Fibroblast of skin of back (primary cell): ENCODE measurements at regions not wholly inside any gene's neighbourhood (a gene's known extent, or its start where the extent isn't known, plus 50 kb on each side); places are given as distances from the start of the nearest gene placed in this dataset.
"Not testable (repeated sequence)": the region's sequence is repeated elsewhere in the genome, so short reads cannot be mapped to it uniquely, and the experiment has no call there.

ENCODE experiments used
- DNase-seq: peaks from one replicate; pipeline ENCODE4 v3.0.0-alpha.2; 2013

- no peak for DNase-seq
Observed at GRCh38 chr18:64810354-64810753, 661.5 kb upstream of the LINC00305 start.

GRCh38 chr18:64809801-64810200, 660.9 kb upstream of the LINC00305 start:
- no peak for DNase-seq

GRCh38 chr18:64807560-64807959, 658.7 kb upstream of the LINC00305 start:
- no peak for DNase-seq

- DNase-seq: no peak
Observed at GRCh38 chr18:64806691-64807090, 657.8 kb upstream of the LINC00305 start.

GRCh38 chr18:64806232-64806631, 657.3 kb upstream of the LINC00305 start:
- no peak for DNase-seq

- DNase-seq: no peak
Observed at GRCh38 chr18:64803471-64803870, 654.6 kb upstream of the LINC00305 start.

- DNase-seq: no peak
Observed at GRCh38 chr18:64800151-64800550, 651.3 kb upstream of the LINC00305 start.

GRCh38 chr18:64799376-64799775, 650.5 kb upstream of the LINC00305 start:
- peak; percentile 12 for DNase-seq

GRCh38 chr18:64791236-64791635, 642.3 kb upstream of the LINC00305 start:
- DNase-seq: no peak

- no peak for DNase-seq
Observed at GRCh38 chr18:64785686-64786085, 636.8 kb upstream of the LINC00305 start.

- no peak for DNase-seq
Observed at GRCh38 chr18:64777556-64777955, 628.7 kb upstream of the LINC00305 start.

- DNase-seq: no peak
Observed at GRCh38 chr18:64765908-64766307, 617.0 kb upstream of the LINC00305 start.

- no peak for DNase-seq
Observed at GRCh38 chr18:64752707-64753106, 603.8 kb upstream of the LINC00305 start.

- DNase-seq: no peak
Observed at GRCh38 chr18:64749884-64750283, 601.0 kb upstream of the LINC00305 start.

GRCh38 chr18:64747803-64748202, 598.9 kb upstream of the LINC00305 start:
- DNase-seq: no peak

GRCh38 chr18:64742898-64743297, 594.0 kb upstream of the LINC00305 start:
- DNase-seq: no peak

- no peak for DNase-seq
Observed at GRCh38 chr18:64734063-64734462, 585.2 kb upstream of the LINC00305 start.

GRCh38 chr18:64725657-64726056, 576.8 kb upstream of the LINC00305 start:
- not testable (repeated sequence) for DNase-seq

GRCh38 chr18:64720781-64721464, 572.0 kb upstream of the LINC00305 start:
- no peak for DNase-seq

GRCh38 chr18:64718808-64719207, 569.9 kb upstream of the LINC00305 start:
- no peak for DNase-seq

GRCh38 chr18:64717026-64717425, 568.1 kb upstream of the LINC00305 start:
- no peak for DNase-seq

GRCh38 chr18:64714086-64714485, 565.2 kb upstream of the LINC00305 start:
- no peak for DNase-seq

- no peak for DNase-seq
Observed at GRCh38 chr18:64713284-64713683, 564.4 kb upstream of the LINC00305 start.

GRCh38 chr18:64712035-64712434, 563.1 kb upstream of the LINC00305 start:
- DNase-seq: no peak
